Endodermal cell (in vitro differentiated cells): ENCODE measurements at regions not wholly inside any gene's neighbourhood (a gene's known extent, or its start where the extent isn't known, plus 50 kb on each side); places are given as distances from the start of the nearest gene placed in this dataset.

Source experiments
- DNase-seq: peaks from one replicate; pipeline ENCODE4 v3.0.0-alpha.2; 2017
- H3K27ac ChIP-seq: 2 replicates; pipeline ENCODE4 v1.5.1; 2013; ENCODE audit warnings: mild to moderate bottlenecking, low read depth, low read length, moderate library complexity
- H3K27me3 ChIP-seq: 2 replicates; pipeline ENCODE4 v1.6.1; 2013; ENCODE audit warnings: mild to moderate bottlenecking, low read length, moderate library complexity; ENCODE audit not compliant: insufficient read depth, control insufficient read depth, poor library complexity, severe bottlenecking
- H3K36me3 ChIP-seq: 2 replicates; pipeline ENCODE4 v1.7.0; 2013; ENCODE audit warnings: mild to moderate bottlenecking, low read length, moderate library complexity; ENCODE audit not compliant: control insufficient read depth, insufficient read depth
- H3K4me1 ChIP-seq: one replicate; pipeline ENCODE4 v1.7.0; 2013; ENCODE audit warnings: low read length; ENCODE audit not compliant: control insufficient read depth, insufficient read depth
- H3K4me3 ChIP-seq: 2 replicates; pipeline ENCODE4 v1.5.1; 2013; ENCODE audit warnings: mild to moderate bottlenecking, low read length, moderate library complexity
- H3K9ac ChIP-seq: 2 replicates; pipeline ENCODE4 v1.6.1; 2013; ENCODE audit warnings: mild to moderate bottlenecking, low read length, moderate library complexity; ENCODE audit not compliant: poor library complexity, severe bottlenecking; ENCODE audit errors: extremely low read depth
- H3K9me3 ChIP-seq: 2 replicates; pipeline ENCODE4 v1.6.1; 2013; ENCODE audit warnings: mild to moderate bottlenecking, low read length, moderate library complexity; ENCODE audit not compliant: control insufficient read depth
- H3K27ac Mint-ChIP-seq: 2 replicates; pipeline ENCODE4 v1.8.0; 2020; ENCODE audit warnings: mixed read lengths
- H3K27me3 Mint-ChIP-seq: 2 replicates; pipeline ENCODE4 v1.8.0; 2021; ENCODE audit warnings: mild to moderate bottlenecking, mixed read lengths; ENCODE audit not compliant: insufficient read depth
- H3K36me3 Mint-ChIP-seq: 2 replicates; pipeline ENCODE4 v1.8.0; 2020; ENCODE audit warnings: low read depth, mixed read lengths
- H3K4me1 Mint-ChIP-seq: 2 replicates; pipeline ENCODE4 v1.8.0; 2020; ENCODE audit warnings: mixed read lengths
- H3K4me3 Mint-ChIP-seq: 2 replicates; pipeline ENCODE4 v1.8.0; 2020; ENCODE audit warnings: mild to moderate bottlenecking, moderate library complexity, mixed read lengths
- H3K9me3 Mint-ChIP-seq: 2 replicates; pipeline ENCODE4 v1.8.0; 2020; ENCODE audit warnings: mild to moderate bottlenecking, mixed read lengths
- WGBS, 2 experiments: methylation state at CpG; one replicate each; pipeline versions ENCODE4 v1.1.5 to v1.1.7; 2013; ENCODE audit warnings: missing lambda C conversion rate in 2 of 2, mixed read lengths in 1 of 2; ENCODE audit not compliant: insufficient coverage in 1 of 2, insufficient read length in 1 of 2; 5-methylcytosine and 5-hydroxymethylcytosine counted together
- TF ChIP-seq, protein P1 (sequence below): fragments of 200-600 bp; sonication (generic); conservative IDR thresholded peaks from 2 replicates; pipeline ENCODE4 v1.5.0; 2021; ENCODE audit warnings: antibody characterized with exemption, mild to moderate bottlenecking

DNA sequence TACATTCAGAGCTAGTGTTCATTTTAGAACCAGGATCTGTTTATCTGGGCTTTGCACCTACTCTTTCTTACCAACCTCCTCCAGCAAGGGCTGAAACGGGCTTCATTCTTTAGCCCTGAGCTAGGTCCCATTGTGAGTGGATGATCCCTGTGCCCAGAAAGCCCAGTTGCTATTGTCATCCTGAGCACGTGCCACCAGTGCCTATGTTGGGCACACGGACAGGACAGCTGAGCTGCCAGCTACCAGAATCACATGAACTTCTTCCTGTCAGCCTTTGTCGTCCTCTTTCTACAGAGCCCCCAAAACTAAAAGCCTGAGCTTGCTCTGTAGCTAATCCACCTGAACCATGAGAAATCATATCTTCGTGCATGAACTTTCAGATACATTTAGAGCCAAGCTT, 74.4 kb upstream of the NTM start:
- Mint-ChIP-seq H3K27me3 (no peaks in the 10 kb centered on the region), H3K36me3 (no peaks in the 10 kb centered on the region), H3K27ac (no peak overlapping the region), H3K4me1 (peaks cover 9% of the 10 kb centered on the region), H3K9me3 (no peaks in the 10 kb centered on the region), H3K4me3 (no peak overlapping the region)
- Histone ChIP-seq H3K27ac (no peak overlapping the region), H3K9ac (no peak overlapping the region), H3K36me3 (no peaks in the 10 kb centered on the region), H3K9me3 (no peaks in the 10 kb centered on the region), H3K27me3 (no peaks in the 10 kb centered on the region), H3K4me3 (no peak overlapping the region), H3K4me1 (no peaks in the 10 kb centered on the region)
- WGBS, 2 experiments, result 90 to 100% methylated on average over 4 to 5 of the region's 5 CpGs
- DNase-seq, result no peak
- TF ChIP-seq, protein P1, sequence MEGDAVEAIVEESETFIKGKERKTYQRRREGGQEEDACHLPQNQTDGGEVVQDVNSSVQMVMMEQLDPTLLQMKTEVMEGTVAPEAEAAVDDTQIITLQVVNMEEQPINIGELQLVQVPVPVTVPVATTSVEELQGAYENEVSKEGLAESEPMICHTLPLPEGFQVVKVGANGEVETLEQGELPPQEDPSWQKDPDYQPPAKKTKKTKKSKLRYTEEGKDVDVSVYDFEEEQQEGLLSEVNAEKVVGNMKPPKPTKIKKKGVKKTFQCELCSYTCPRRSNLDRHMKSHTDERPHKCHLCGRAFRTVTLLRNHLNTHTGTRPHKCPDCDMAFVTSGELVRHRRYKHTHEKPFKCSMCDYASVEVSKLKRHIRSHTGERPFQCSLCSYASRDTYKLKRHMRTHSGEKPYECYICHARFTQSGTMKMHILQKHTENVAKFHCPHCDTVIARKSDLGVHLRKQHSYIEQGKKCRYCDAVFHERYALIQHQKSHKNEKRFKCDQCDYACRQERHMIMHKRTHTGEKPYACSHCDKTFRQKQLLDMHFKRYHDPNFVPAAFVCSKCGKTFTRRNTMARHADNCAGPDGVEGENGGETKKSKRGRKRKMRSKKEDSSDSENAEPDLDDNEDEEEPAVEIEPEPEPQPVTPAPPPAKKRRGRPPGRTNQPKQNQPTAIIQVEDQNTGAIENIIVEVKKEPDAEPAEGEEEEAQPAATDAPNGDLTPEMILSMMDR, result no peak

DNA sequence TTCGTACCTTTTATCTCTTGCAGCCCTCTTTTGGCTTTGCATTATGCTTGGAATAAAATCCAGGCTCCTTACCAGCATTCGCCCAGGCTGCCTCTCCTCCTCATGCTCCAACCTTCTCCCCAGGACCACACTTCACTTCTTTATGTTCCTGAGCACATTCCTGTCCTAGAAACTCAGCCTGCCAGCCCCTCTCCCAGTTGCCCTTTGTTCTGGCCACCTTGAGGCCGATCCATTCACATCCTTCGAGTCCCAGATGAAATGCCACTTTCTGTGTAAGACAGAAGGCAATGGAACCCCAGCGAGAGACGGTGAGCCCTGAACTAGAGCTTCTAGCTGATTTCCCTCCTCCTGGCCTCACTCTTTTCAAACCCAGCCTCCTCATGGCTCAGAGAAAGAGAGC, 73.0 kb upstream of the NTM start:
- Mint-ChIP-seq H3K27me3 (no peaks in the 10 kb centered on the region), H3K9me3 (no peaks in the 10 kb centered on the region), H3K27ac (no peak overlapping the region), H3K4me3 (no peak overlapping the region), H3K4me1 (peaks cover 9% of the 10 kb centered on the region), H3K36me3 (no peaks in the 10 kb centered on the region)
- no peak overlapping the region for H3K9ac ChIP-seq
- H3K27me3 ChIP-seq, result no peaks in the 10 kb centered on the region
- H3K9me3 ChIP-seq, result no peaks in the 10 kb centered on the region
- DNase-seq, result no peak
- H3K36me3 ChIP-seq, result no peaks in the 10 kb centered on the region
- no peaks in the 10 kb centered on the region for H3K4me1 ChIP-seq
- WGBS, 2 experiments, result 90 to 93% methylated on average over 6 of the region's 6 CpGs
- TF ChIP-seq, protein P1, result no peak
- no peak overlapping the region for H3K27ac ChIP-seq
- H3K4me3 ChIP-seq, result no peak overlapping the region

DNA sequence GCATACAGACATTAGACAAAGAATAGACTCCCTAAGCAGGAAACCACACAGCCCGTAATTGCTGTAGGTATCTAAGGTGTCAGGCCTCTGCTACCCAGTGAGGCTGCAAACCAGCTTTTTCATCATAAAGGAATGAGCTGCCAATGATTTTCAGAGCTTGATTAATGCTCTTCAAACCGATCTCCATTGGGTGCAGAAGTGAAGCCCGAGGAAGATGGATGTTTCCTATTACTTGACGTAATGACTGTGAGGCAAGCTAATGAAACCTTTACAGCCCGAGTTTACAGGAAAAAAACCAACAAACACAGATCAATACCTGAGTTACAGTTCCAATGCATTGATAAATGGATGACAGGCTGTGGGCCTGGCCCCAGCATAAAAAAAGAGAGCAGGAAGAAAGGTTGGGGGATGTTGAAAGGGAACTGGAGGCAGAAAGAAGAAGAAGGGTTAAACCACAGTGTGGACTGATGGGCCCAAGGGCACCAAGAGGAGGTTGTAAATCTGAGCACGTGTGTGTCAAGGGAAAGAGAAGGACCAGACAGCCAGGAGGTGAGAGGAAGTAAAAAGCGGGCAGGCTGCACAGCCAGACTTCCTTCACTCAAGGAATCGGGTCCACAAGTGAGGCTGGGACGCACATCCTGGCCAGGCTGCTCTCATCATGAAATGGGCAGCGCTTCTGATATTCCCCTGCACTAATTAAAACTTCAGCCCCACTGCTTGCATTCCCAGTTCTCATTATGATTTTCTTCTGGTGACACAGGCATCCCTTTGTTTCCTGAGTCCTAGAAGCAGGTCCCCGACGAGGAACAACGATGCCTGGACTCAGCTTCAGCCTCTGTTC, 70.6 kb upstream of the NTM start:
- WGBS, 2 experiments, result 88 to 91% methylated on average over 6 to 13 of the region's 13 CpGs
- Histone ChIP-seq H3K4me3 (no peak overlapping the region), H3K9me3 (no peaks in the 10 kb centered on the region), H3K36me3 (no peaks in the 10 kb centered on the region), H3K9ac (no peak overlapping the region), H3K4me1 (no peaks in the 10 kb centered on the region), H3K27me3 (no peaks in the 10 kb centered on the region), H3K27ac (peak overlapping the region; percentile 72)
- Mint-ChIP-seq H3K36me3 (no peaks in the 10 kb centered on the region), H3K27ac (no peak overlapping the region), H3K4me3 (no peak overlapping the region), H3K9me3 (no peaks in the 10 kb centered on the region), H3K4me1 (peaks cover 5% of the 10 kb centered on the region), H3K27me3 (no peaks in the 10 kb centered on the region)
- TF ChIP-seq, protein P1, result no peak
- DNase-seq, result no peak
